ENCODE measurements at regions not wholly inside any gene's neighbourhood (a gene's known extent, or its start where the extent isn't known, plus 50 kb on each side); places are given as distances from the start of the nearest gene placed in this dataset.

GRCh38 chr1:72869441-72869840 is 587.1 kb upstream of the NEGR1 start:
- H3K9me3 ChIP-seq (ENCODE audit: control insufficient read depth in 3 of 3, low read length in 3 of 3), result no peaks in the 10 kb centered on the region
- no peak overlapping the region for H3K9ac ChIP-seq (ENCODE audit: low read depth in 1 of 3, low read length in 3 of 3)
- no peak overlapping the region for H3K4me3 ChIP-seq (ENCODE audit: low read length in 3 of 3)
- no peaks in the 10 kb centered on the region for H3K4me1 ChIP-seq (ENCODE audit: control insufficient read depth in 3 of 3, insufficient read depth in 3 of 3, low read length in 3 of 3)
- H3K27ac ChIP-seq (ENCODE audit: low read depth, low read length), result no peak overlapping the region
- no peaks in the 10 kb centered on the region for H3K36me3 ChIP-seq (ENCODE audit: control insufficient read depth in 3 of 3, insufficient read depth in 3 of 3, low read length in 3 of 3)
- no peaks in the 10 kb centered on the region for H3K27me3 ChIP-seq (ENCODE audit: control insufficient read depth in 3 of 3, insufficient read depth in 3 of 3, low read length in 3 of 3)

DNA sequence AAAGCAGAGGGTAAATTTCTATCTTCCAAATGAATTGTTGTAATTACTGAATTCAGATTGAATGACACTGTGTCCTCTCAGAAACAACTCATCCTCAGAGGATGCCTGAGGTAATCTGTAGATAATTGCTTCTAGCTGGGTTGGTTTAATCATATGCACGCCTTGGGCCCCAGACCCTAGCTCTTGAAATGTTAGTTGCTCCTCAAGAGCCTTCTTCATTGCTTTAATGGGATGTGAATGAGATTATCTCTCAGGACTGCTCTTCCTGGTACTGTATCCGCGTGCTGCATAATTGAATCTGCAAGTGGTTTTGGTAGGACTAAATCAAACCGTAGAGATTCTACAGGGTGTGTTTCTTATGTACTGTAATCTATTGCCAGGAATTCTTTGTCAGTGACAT is 569.3 kb upstream of the NEGR1 start:
- H3K4me1 ChIP-seq (ENCODE audit: control insufficient read depth in 3 of 3, insufficient read depth in 3 of 3, low read length in 3 of 3), result no peaks in the 10 kb centered on the region
- no peaks in the 10 kb centered on the region for H3K36me3 ChIP-seq (ENCODE audit: control insufficient read depth in 3 of 3, insufficient read depth in 3 of 3, low read length in 3 of 3)
- no peak overlapping the region for H3K4me3 ChIP-seq (ENCODE audit: low read length in 3 of 3)
- no peak overlapping the region for H3K9ac ChIP-seq (ENCODE audit: low read depth in 1 of 3, low read length in 3 of 3)
- no peak overlapping the region for H3K27ac ChIP-seq (ENCODE audit: low read depth, low read length)
- no peaks in the 10 kb centered on the region for H3K9me3 ChIP-seq (ENCODE audit: control insufficient read depth in 3 of 3, low read length in 3 of 3)
- H3K27me3 ChIP-seq (ENCODE audit: control insufficient read depth in 3 of 3, insufficient read depth in 3 of 3, low read length in 3 of 3), result no peaks in the 10 kb centered on the region

DNA sequence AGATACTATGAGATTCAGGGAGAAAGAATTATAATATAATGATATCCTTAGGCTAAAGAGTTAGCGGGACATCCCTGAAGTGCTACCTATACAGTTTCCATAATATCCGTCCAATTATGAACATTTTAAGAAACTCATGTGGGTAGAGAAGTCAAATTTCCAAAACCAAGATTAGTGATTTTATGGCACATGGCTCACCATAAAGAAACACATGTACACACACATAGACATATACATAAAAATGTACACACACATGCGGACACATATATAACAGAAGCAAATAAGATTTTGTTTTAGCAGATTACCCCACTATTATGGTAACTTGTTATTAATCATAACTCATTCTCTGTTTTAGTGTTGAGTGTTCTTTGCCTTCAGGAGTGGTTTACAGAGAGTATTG is 566.7 kb upstream of the NEGR1 start:
- H3K4me3 ChIP-seq (ENCODE audit: low read length in 3 of 3), result no peak overlapping the region
- H3K4me1 ChIP-seq (ENCODE audit: control insufficient read depth in 3 of 3, insufficient read depth in 3 of 3, low read length in 3 of 3), result no peaks in the 10 kb centered on the region

DNA sequence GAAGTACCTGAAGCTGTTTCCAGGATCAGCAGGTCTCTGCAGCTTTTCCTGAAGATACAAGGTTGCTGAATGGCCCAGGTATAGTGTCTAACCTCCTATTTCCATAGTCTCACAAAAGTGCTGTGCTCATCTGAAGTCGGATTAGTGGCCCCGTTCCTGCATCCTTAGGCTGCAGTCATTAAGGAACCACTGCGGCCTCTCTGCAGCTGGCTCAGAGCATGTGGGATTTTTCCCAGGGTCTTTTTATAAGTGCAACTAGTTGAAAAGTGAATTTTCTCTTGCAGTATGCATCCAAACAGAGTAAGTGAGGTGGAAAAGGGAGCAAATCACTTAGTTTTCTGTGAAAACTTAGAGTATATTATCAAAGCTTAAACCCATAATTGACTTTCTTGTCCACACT is 565.3 kb upstream of the NEGR1 start:
- H3K9ac ChIP-seq (ENCODE audit: low read depth in 1 of 3, low read length in 3 of 3), result no peak overlapping the region
- no peaks in the 10 kb centered on the region for H3K36me3 ChIP-seq (ENCODE audit: control insufficient read depth in 3 of 3, insufficient read depth in 3 of 3, low read length in 3 of 3)
- H3K27ac ChIP-seq (ENCODE audit: low read depth, low read length), result no peak overlapping the region

More for the DNA sequence above, 566.7 kb upstream of the NEGR1 start:
- Histone ChIP-seq H3K36me3 (ENCODE audit: control insufficient read depth in 3 of 3, insufficient read depth in 3 of 3, low read length in 3 of 3) (no peaks in the 10 kb centered on the region), H3K9ac (ENCODE audit: low read depth in 1 of 3, low read length in 3 of 3) (no peak overlapping the region), H3K9me3 (ENCODE audit: control insufficient read depth in 3 of 3, low read length in 3 of 3) (peaks cover 0 to 2% (median 0%) of the 10 kb centered on the region in 3 donors), H3K27ac (ENCODE audit: low read depth, low read length) (no peak overlapping the region), H3K27me3 (ENCODE audit: control insufficient read depth in 3 of 3, insufficient read depth in 3 of 3, low read length in 3 of 3) (no peaks in the 10 kb centered on the region)

DNA sequence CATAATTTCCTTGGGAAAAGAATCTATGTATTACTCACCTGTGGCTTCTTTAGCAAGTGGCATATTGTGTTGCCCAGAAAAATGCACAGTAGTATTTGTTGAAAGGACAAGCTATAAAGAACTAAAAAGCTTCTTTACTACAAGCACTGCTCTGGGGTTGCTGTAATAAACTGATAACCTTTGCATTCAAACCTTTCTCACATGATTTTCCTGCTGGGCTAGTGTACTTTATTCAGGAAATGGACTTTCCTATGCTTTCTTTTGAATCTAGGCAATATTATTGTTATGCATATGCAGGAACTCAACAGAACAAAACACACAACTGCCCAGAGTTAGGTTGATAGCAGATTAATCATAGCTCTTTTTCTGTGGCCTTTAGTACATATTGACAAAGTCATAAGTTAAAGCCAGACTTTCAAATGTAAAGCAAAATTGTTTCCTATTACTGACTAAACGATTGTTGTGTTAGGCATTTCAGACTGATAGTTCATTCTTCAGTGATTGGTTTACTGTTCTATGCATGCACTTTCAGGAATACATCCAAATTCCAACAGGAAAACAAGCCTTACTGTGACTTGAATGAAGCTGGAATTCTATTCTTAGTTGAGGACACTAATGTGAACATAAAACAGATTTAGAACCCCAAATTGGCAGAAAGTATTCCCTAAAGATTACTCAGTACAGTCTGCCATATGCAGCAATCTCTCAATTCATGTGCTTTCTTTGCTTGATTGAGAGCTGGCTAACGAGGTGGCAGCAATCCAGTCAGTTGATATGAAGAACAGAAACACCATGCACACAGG is 564.3 kb upstream of the NEGR1 start:
- H3K9me3 ChIP-seq (ENCODE audit: control insufficient read depth in 3 of 3, low read length in 3 of 3), result peaks cover 0 to 2% (median 0%) of the 10 kb centered on the region in 3 donors
- H3K9ac ChIP-seq (ENCODE audit: low read depth in 1 of 3, low read length in 3 of 3), result no peak overlapping the region
- H3K36me3 ChIP-seq (ENCODE audit: control insufficient read depth in 3 of 3, insufficient read depth in 3 of 3, low read length in 3 of 3), result no peaks in the 10 kb centered on the region
- H3K27ac ChIP-seq (ENCODE audit: low read depth, low read length), result no peak overlapping the region
- H3K4me3 ChIP-seq (ENCODE audit: low read length in 3 of 3), result no peak overlapping the region
- H3K27me3 ChIP-seq (ENCODE audit: control insufficient read depth in 3 of 3, insufficient read depth in 3 of 3, low read length in 3 of 3), result no peaks in the 10 kb centered on the region
- H3K4me1 ChIP-seq (ENCODE audit: control insufficient read depth in 3 of 3, insufficient read depth in 3 of 3, low read length in 3 of 3), result no peaks in the 10 kb centered on the region

More for the DNA sequence above, 565.3 kb upstream of the NEGR1 start:
- Histone ChIP-seq H3K9me3 (ENCODE audit: control insufficient read depth in 3 of 3, low read length in 3 of 3) (peaks cover 0 to 2% (median 0%) of the 10 kb centered on the region in 3 donors), H3K27me3 (ENCODE audit: control insufficient read depth in 3 of 3, insufficient read depth in 3 of 3, low read length in 3 of 3) (no peaks in the 10 kb centered on the region), H3K4me3 (ENCODE audit: low read length in 3 of 3) (no peak overlapping the region), H3K4me1 (ENCODE audit: control insufficient read depth in 3 of 3, insufficient read depth in 3 of 3, low read length in 3 of 3) (no peaks in the 10 kb centered on the region)

DNA sequence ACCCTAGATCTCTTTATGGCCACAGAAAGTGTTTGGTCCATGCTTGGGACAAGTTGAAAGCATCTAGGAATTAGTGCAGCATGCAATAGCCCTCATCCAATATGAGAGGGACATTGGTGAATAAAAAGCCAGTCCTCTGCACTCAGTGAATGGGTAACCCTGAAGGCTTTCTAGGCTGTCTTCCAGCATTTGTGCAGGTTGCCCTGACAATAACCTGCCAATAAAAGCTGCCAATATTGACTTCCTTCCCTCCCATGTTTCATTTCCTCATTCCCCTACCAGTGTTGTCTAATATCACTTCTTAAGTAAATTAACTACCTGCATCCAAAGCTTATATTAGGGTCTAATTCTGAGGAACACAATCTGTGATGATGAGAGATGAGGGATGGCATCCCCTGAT is 563.6 kb upstream of the NEGR1 start:
- H3K9ac ChIP-seq (ENCODE audit: low read depth in 1 of 3, low read length in 3 of 3), result no peak overlapping the region
- H3K36me3 ChIP-seq (ENCODE audit: control insufficient read depth in 3 of 3, insufficient read depth in 3 of 3, low read length in 3 of 3), result no peaks in the 10 kb centered on the region
- H3K4me1 ChIP-seq (ENCODE audit: control insufficient read depth in 3 of 3, insufficient read depth in 3 of 3, low read length in 3 of 3), result no peaks in the 10 kb centered on the region
- H3K27ac ChIP-seq (ENCODE audit: low read depth, low read length), result no peak overlapping the region
- H3K4me3 ChIP-seq (ENCODE audit: low read length in 3 of 3), result no peak overlapping the region
- peaks cover 0 to 2% (median 0%) of the 10 kb centered on the region in 3 donors for H3K9me3 ChIP-seq (ENCODE audit: control insufficient read depth in 3 of 3, low read length in 3 of 3)
- H3K27me3 ChIP-seq (ENCODE audit: control insufficient read depth in 3 of 3, insufficient read depth in 3 of 3, low read length in 3 of 3), result no peaks in the 10 kb centered on the region

GRCh38 chr1:72845381-72845780 is 563.0 kb upstream of the NEGR1 start:
- Histone ChIP-seq H3K27me3 (ENCODE audit: control insufficient read depth in 3 of 3, insufficient read depth in 3 of 3, low read length in 3 of 3) (no peaks in the 10 kb centered on the region), H3K27ac (ENCODE audit: low read depth, low read length) (no peak overlapping the region), H3K9ac (ENCODE audit: low read depth in 1 of 3, low read length in 3 of 3) (no peak overlapping the region), H3K4me1 (ENCODE audit: control insufficient read depth in 3 of 3, insufficient read depth in 3 of 3, low read length in 3 of 3) (no peaks in the 10 kb centered on the region), H3K36me3 (ENCODE audit: control insufficient read depth in 3 of 3, insufficient read depth in 3 of 3, low read length in 3 of 3) (no peaks in the 10 kb centered on the region), H3K9me3 (ENCODE audit: control insufficient read depth in 3 of 3, low read length in 3 of 3) (peaks cover 0 to 2% (median 0%) of the 10 kb centered on the region in 3 donors), H3K4me3 (ENCODE audit: low read length in 3 of 3) (no peak overlapping the region)

GRCh38 chr1:72837781-72838180 is 555.4 kb upstream of the NEGR1 start:
- peaks cover 0 to 2% (median 0%) of the 10 kb centered on the region in 3 donors for H3K9me3 ChIP-seq (ENCODE audit: control insufficient read depth in 3 of 3, low read length in 3 of 3)
- no peaks in the 10 kb centered on the region for H3K36me3 ChIP-seq (ENCODE audit: control insufficient read depth in 3 of 3, insufficient read depth in 3 of 3, low read length in 3 of 3)
- no peak overlapping the region for H3K9ac ChIP-seq (ENCODE audit: low read depth in 1 of 3, low read length in 3 of 3)
- H3K27me3 ChIP-seq (ENCODE audit: control insufficient read depth in 3 of 3, insufficient read depth in 3 of 3, low read length in 3 of 3), result no peaks in the 10 kb centered on the region
- H3K4me3 ChIP-seq (ENCODE audit: low read length in 3 of 3), result no peak overlapping the region
- H3K27ac ChIP-seq (ENCODE audit: low read depth, low read length), result no peak overlapping the region
- no peaks in the 10 kb centered on the region for H3K4me1 ChIP-seq (ENCODE audit: control insufficient read depth in 3 of 3, insufficient read depth in 3 of 3, low read length in 3 of 3)

- H3K36me3 ChIP-seq (ENCODE audit: control insufficient read depth in 3 of 3, insufficient read depth in 3 of 3, low read length in 3 of 3), result no peaks in the 10 kb centered on the region
- no peaks in the 10 kb centered on the region for H3K4me1 ChIP-seq (ENCODE audit: control insufficient read depth in 3 of 3, insufficient read depth in 3 of 3, low read length in 3 of 3)
- H3K9me3 ChIP-seq (ENCODE audit: control insufficient read depth in 3 of 3, low read length in 3 of 3), result no peaks in the 10 kb centered on the region
- H3K27ac ChIP-seq (ENCODE audit: low read depth, low read length), result no peak overlapping the region
- H3K27me3 ChIP-seq (ENCODE audit: control insufficient read depth in 3 of 3, insufficient read depth in 3 of 3, low read length in 3 of 3), result no peaks in the 10 kb centered on the region
- no peak overlapping the region for H3K4me3 ChIP-seq (ENCODE audit: low read length in 3 of 3)
- H3K9ac ChIP-seq (ENCODE audit: low read depth in 1 of 3, low read length in 3 of 3), result no peak overlapping the region
Observed at GRCh38 chr1:72830606-72831390, 548.5 kb upstream of the NEGR1 start.

DNA sequence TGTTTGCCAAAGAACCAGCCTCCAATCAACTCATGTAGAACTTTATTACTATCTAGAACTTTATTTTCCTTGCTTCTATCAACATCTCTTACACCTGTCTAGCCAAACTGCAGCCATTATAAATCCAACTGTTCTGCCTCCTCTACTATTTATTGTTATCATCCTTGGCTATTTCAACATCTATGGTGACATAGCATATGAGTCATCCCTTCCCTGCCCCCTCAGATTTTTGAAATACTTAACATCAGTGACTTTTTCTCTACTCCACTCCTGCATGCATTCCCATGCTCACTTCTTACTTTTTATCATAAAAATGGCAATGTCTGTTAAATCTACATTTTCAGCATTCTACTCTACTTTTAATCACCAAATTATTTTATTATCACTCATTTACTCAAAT is 544.9 kb upstream of the NEGR1 start:
- Histone ChIP-seq H3K9ac (ENCODE audit: low read depth in 1 of 3, low read length in 3 of 3) (no peak overlapping the region), H3K4me1 (ENCODE audit: control insufficient read depth in 3 of 3, insufficient read depth in 3 of 3, low read length in 3 of 3) (no peaks in the 10 kb centered on the region), H3K27me3 (ENCODE audit: control insufficient read depth in 3 of 3, insufficient read depth in 3 of 3, low read length in 3 of 3) (no peaks in the 10 kb centered on the region), H3K4me3 (ENCODE audit: low read length in 3 of 3) (no peak overlapping the region), H3K9me3 (ENCODE audit: control insufficient read depth in 3 of 3, low read length in 3 of 3) (no peaks in the 10 kb centered on the region), H3K36me3 (ENCODE audit: control insufficient read depth in 3 of 3, insufficient read depth in 3 of 3, low read length in 3 of 3) (no peaks in the 10 kb centered on the region), H3K27ac (ENCODE audit: low read depth, low read length) (no peak overlapping the region)

Data from skeletal muscle tissue (tissue), 3 donors.